Vagina (tissue), 2 donors: ENCODE measurements at regions not wholly inside any gene's neighbourhood (a gene's known extent, or its start where the extent isn't known, plus 50 kb on each side); places are given as distances from the start of the nearest gene placed in this dataset.

Source experiments
- CTCF ChIP-seq, 3 experiments: fragments of 450-650 bp in 2 of 3; fragments of 200-600 bp in 1 of 3; sonication (generic) in 1 of 3; IDR thresholded peaks; one replicate each; pipeline ENCODE4 v1.5.1; 2017 to 2019; ENCODE audit warnings: antibody characterized with exemption in 3 of 3, mild to moderate bottlenecking in 2 of 3, moderate library complexity in 2 of 3
- POLR2A ChIP-seq, 2 donors: fragments of 450-650 bp; IDR thresholded peaks; one replicate each; pipeline ENCODE4 v1.6.1; 2017; ENCODE audit warnings: antibody characterized with exemption in 2 of 2, mild to moderate bottlenecking in 2 of 2, moderate library complexity in 2 of 2
- POLR2AphosphoS5 ChIP-seq, 2 donors: sonication (generic); formaldehyde crosslinking; IDR thresholded peaks; one replicate each; pipeline ENCODE4 v1.9.0; 2017; ENCODE audit warnings: antibody characterized with exemption in 2 of 2, mild to moderate bottlenecking in 2 of 2, low read depth in 1 of 2; ENCODE audit not compliant: insufficient read depth in 1 of 2

- TF ChIP-seq POLR2AphosphoS5 (IDR thresholded peaks at IDR 0.05; ENCODE audit: insufficient read depth in 1 of 2, low read depth in 1 of 2), result no peak
- no peak for TF ChIP-seq CTCF (IDR thresholded peaks at IDR 0.05)
- no peak for TF ChIP-seq POLR2A (IDR thresholded peaks at IDR 0.05)
Measured at GRCh38 chr7:54416678-54417077, 125.5 kb upstream of the VSTM2A start.
